ENCODE measurements at regions not wholly inside any gene's neighbourhood (a gene's known extent, or its start where the extent isn't known, plus 50 kb on each side); places are given as distances from the start of the nearest gene placed in this dataset.
"Not testable (repeated sequence)": the region's sequence is repeated elsewhere in the genome, so short reads cannot be mapped to it uniquely, and the experiment has no call there.

DNA sequence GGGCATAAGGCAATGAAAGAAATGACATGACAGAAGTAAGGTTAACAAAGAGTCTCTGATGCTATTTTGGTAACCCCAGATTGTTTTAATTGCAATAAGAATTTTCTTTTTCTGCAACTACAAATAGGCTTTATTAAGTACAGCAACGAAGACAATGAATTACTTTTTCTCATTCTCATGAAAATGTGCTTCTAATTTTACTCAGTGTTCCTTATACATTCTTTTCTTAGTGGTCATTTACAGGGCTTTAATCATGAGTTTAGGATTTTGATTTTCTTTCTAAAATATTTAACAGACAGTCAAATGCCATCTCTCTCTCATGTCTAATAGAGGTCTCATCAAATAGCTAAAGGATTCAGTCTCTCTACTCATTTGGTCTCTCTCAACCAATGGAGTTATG, 452.1 kb downstream of the RAP2B start:
- DNase-seq (ENCODE audit: low read depth in 3 of 3) = no peak

- no peak for DNase-seq (ENCODE audit: low read depth in 3 of 3)
Measured at GRCh38 chr3:153614563-153614962, 452.5 kb downstream of the RAP2B start.

DNA sequence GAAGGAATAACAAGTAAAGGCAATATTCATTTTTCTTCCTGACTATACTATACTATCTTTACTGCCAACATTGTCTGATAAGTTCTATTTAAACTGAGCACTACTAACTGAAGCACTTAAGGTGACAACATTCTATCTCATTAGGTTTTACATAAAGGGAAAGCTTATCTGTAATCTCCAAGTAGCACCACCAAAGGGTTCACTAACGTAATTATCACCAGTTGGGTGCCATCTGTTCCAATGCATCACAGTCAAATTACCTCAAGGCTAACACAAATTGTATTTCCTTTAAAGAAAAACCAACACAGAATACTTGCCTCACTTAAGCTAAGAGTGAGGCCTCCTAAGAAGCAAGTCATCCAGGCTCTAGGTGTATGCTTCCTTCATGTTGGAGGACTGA, 453.8 kb downstream of the RAP2B start:
- no peak for DNase-seq (ENCODE audit: low read depth in 3 of 3)

DNA sequence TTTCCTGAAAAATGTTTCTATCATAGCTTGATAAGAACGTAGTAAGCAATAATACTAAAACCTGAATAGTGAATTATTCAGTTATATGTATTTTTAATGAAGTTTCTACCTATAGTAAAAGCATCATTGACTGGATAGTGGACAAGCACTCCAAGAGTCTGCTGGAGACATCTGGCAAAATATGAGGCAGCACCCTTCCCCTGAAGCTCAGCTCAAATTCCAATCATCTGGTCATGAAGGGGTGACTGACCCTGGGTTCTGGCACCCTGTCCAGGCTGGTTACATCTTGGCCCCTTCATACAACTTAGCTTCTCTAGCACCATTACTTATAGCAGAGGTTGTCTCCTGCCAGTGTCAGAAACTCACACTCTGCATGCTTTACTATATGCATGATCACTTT, 455.4 kb downstream of the RAP2B start:
- no peak for DNase-seq (ENCODE audit: low read depth in 3 of 3)

DNA sequence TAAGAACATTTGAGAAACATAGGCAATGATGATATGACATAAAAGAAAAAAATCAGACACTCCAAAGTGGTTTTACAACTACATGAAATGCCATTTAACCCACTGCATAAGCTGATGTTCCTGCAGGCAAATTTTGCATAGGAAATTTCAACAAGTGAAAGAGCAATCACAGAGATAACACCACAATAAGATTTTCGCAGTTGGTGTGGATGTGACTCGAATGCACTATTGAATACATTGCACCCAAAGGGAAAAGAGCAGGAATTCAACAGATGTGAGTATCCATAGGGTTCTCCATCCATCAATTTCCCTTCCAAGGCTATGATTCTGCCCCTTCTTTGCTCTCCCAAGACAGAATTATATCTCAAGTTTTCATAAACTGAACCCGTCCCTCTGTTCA, 456.1 kb downstream of the RAP2B start:
- no peak for DNase-seq (ENCODE audit: low read depth in 3 of 3)

DNA sequence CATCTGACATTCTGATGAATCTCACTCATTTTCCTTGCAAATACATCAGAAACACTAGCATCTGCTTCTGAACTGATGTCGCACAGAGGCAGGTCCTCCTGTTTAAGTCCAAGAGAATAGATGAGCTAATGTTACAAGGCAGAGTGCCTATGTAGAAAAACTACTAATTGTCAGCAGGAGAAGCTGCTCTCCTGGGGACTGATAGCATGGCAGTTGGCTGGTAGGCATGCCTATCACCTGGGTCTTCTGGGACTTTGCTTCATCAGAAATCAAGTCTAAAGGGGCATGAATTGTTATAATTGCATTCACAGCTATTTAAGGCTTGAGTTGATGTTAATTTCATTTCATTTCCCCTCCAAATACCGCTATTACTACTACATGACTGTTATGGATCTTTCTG, 457.2 kb downstream of the RAP2B start:
- DNase-seq (ENCODE audit: low read depth in 3 of 3) = no peak

DNA sequence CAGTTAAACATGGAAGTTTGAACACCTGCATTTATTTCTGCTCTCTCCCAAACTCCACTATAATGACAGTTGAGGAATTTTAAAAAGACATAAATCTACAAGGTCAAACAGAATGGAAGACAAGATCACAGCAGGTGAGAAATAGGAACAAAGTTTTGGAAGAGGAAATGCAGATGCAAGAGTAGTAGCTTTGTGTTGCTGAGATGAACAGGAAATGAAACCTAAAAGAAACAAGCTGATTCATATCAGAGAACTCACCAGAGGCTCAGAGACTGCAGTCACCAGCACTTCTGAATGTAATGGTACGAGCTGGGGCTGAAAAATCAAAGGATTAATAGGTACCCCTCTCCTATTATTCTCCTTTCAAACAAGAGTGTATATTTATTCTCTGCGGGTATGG, 459.9 kb downstream of the RAP2B start:
- DNase-seq (ENCODE audit: low read depth in 3 of 3) = no peak

- DNase-seq (ENCODE audit: low read depth in 3 of 3) = no peak
Measured at GRCh38 chr3:153623834-153624233, 461.8 kb downstream of the RAP2B start.

DNA sequence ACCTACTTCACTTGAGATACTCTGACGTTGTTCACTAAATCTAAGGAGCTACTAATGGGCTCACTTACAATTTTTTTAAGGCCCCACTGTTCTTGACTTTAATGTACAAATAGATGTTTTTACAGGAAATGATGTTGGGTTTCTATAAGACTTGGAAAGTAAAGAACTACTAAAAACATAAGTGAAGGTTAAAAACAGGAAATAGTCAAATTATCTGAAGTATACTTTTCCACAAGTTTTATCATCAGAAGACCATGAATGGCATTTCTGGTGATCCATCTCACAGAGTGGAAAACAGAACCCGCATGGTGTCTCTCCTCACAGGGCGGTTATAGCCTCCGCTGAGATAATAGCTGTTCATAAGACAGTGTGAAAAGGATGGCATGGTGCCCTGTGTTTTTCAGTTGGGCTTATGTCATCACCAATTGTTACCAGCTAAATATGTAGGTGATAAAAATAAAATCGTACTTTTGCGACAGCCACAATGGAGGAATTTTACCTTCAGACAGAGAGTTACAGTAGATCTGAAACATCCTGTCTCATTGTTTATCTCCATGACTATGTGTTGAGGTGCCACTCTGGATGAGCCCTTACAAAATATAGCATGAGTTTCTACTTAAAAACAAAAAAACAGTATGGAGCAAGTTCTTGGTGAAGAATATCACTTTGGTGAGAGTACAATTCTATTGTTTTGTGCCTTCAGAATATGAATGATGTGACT, 462.4 kb downstream of the RAP2B start:
- DNase-seq (ENCODE audit: low read depth in 3 of 3) = peak in 1 of 3 donors; percentile 9

- no peak for DNase-seq (ENCODE audit: low read depth in 3 of 3)
Measured at GRCh38 chr3:153625506-153625905, 463.5 kb downstream of the RAP2B start.

- no peak for DNase-seq (ENCODE audit: low read depth in 3 of 3)
Measured at GRCh38 chr3:153626158-153626557, 464.1 kb downstream of the RAP2B start.

- no peak for DNase-seq (ENCODE audit: low read depth in 3 of 3)
Measured at GRCh38 chr3:153628591-153628990, 466.6 kb downstream of the RAP2B start.

DNA sequence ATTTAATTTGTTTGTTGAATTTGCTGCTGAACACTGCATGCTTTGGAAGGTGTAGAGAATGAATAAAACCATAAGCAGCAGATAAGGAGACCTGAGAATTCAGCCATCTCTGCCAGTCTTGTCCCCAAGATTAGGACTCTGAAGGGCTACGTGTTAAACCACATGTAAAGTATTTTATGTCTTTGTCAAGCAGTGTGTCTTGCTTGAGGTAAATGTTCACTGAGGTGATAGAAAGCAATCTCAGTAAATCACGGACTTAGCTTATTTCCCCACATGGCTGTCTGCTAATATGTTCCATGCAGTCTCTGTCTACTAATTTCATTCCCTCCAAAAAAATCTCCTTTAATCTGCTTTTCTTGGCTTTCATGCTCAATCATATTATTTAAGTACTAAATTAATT, 467.1 kb downstream of the RAP2B start:
- DNase-seq (ENCODE audit: low read depth in 3 of 3) = no peak

DNA sequence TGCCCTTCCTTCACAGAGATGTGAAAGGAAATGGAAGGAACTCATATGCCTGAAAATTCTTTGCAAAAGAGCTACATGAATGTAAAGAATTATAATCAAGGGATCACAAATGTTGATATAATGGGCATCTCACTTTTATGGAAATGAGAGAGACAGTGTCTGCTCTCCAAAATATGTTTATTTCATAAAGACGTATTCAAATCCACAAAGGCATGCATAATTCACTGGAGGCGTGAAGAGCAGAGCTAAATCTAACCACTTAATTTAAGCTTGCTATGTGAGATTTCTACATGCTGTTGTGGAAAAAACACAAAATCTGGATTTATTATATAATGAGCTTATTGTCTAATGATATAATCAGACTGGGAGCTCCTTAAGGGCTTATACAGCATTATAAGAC, 469.1 kb downstream of the RAP2B start:
- no peak for DNase-seq (ENCODE audit: low read depth in 3 of 3)

- DNase-seq (ENCODE audit: low read depth in 3 of 3) = no peak
Measured at GRCh38 chr3:153631664-153632063, 469.6 kb downstream of the RAP2B start.

DNA sequence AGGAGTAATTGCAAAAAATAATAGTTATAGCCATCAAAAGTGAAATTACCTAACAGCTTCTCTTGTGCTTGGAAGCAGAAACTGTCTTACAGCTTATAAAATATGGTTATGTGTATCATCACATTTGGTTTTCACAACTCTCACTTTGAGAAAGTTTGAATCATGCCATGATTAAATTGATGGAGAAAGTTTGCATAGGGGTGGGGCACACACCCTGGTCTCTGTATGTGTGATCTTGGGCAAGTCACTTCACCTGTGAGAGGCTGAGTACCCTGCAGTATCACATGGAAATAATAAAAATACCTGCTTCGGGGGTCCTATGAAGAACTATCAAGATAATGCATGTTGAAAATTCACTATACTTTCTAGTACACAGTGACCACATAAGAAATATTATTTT, 471.4 kb downstream of the RAP2B start:
- DNase-seq (ENCODE audit: low read depth in 3 of 3) = no peak

GRCh38 chr3:153634683-153635082, 472.7 kb downstream of the RAP2B start:
- no peak for DNase-seq (ENCODE audit: low read depth in 3 of 3)

- no peak for DNase-seq (ENCODE audit: low read depth in 3 of 3)
Measured at GRCh38 chr3:153639631-153640030, 477.6 kb downstream of the RAP2B start.

- no peak for DNase-seq (ENCODE audit: low read depth in 3 of 3)
Measured at GRCh38 chr3:153640689-153641665, 479.0 kb downstream of the RAP2B start.

- DNase-seq (ENCODE audit: low read depth in 3 of 3) = not testable (repeated sequence)
Measured at GRCh38 chr3:153642576-153642975, 478.6 kb upstream of the ARHGEF26 start.

GRCh38 chr3:153643471-153643870, 477.7 kb upstream of the ARHGEF26 start:
- not testable (repeated sequence) for DNase-seq (ENCODE audit: low read depth in 3 of 3)

GRCh38 chr3:153649286-153649839, 471.8 kb upstream of the ARHGEF26 start:
- DNase-seq (ENCODE audit: low read depth in 3 of 3) = no peak

DNA sequence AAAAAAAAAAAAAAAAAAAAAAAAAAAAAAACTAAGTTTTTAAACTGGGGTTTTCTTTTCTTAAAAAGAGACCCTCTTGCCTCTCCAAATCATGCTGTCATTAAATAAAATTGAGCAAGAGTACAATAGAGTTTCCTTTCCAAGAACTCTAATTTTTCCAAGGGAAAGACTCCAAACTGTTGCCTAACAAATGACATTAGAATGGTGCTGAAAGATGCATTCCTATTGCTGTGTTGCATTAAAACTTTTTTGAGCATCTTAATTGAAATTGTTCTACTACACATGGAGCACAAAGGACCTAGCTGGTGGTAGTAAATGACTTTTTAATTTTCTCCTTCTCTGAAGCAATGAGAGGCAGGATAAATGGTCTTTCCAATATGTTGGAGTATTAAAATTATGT, 469.1 kb upstream of the ARHGEF26 start:
- no peak for DNase-seq (ENCODE audit: low read depth in 3 of 3)

Measured in stimulated activated CD4-positive, alpha-beta T cell treated with anti-CD3 and anti-CD28 coated beads, TNF-alpha, amount 100 ng/mL, for 48 hours (primary cell).